ENCODE measurements at regions not wholly inside any gene's neighbourhood (a gene's known extent, or its start where the extent isn't known, plus 50 kb on each side); places are given as distances from the start of the nearest gene placed in this dataset.
"Not testable (repeated sequence)": the region's sequence is repeated elsewhere in the genome, so short reads cannot be mapped to it uniquely, and the experiment has no call there.

DNA sequence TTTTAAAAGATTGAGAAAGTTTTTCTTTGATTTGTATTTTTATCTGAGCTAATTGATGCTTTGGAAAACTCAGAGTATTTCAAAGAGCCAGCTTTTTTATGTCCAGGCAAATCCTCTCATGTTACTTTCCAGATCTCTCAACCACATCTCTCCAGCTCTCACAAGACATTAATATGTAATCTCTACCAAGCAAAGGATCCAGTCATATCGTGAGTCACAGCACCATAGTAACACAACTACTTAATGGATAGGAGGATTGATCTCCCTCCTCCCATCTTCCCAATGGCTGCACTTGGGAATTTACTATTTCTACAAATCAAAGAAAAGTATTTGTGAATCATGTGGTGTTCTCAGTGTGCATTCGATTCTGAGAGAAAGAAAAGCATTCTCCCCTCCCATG lies 63.3 kb downstream of the POU4F1 start:
- DNase-seq: no peak

DNA sequence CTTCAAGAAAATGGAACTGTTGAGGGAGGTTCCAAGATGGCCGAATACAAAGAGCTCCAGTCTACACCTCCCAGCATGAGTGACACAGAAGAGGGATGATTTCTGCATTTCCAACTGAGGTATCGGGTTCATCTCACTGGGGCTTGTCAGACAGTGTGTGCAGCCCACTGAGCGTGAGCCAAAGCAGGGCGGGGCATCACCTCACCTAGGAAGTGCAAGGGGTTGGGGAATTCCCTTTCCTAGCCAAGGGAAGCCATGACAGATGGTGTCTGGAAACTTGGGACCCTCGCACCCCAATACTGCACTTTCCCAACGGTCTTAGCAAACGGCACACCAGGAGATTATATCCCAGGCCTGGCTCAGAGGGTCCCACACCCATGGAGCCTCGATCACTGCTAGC lies 77.3 kb downstream of the POU4F1 start:
- DNase-seq: not testable (repeated sequence)

DNA sequence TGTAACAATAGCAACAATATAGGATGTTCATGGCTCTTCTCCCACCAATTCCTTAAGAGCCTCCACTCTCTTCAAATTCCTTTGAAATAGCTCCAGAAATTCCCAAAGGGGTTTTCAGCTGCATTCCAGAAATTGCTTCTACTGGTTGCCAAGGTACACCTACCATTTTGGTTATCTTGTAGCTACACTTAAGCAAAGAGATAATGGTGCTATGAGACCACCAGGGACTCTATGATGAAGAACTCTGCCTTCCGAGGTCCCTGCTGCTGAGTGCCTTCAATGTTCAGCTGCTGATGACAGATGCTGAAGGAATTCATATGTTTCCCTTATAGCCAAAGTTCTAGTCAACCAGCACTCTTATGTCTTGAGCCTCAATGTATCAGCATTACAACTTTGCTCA lies 78.4 kb downstream of the POU4F1 start:
- DNase-seq: no peak

DNA sequence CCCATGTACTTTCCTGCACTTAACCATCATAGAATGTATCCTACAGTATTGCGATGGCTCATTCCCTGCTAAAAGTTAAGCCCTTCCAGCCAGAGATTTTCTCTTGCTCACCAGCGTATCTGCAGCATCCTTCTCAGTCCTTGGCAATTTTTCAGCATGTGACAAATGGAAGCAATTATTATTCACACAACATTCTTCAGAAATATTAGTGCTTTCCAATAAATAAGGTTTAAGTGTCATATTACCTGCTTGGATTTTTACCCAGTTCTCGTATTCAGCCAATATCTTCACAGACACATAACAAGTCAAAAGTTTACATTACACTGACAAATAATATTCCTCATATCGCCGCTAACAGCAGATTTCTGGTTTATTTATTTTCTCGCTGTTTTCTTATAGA lies 82.3 kb downstream of the POU4F1 start:
- DNase-seq: no peak

DNA sequence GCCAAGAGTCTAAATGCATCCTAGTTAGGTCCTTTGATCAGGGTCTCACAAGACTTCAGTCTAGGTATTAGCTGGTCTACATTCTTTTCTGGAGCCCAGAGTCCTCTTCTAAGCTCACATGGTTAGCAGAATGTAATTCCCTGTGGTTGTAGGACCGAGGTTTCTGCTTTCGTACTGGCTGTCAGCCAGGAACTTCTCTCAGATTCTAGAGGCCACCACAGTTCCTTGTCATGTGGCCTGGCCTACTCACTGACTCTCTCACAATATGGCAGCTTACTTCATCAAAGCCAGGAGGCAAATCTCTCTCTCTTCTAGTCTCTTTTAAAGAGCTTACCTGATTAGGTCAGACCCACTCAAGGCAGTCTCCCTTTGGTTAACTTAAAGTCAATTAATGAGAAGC lies 82.9 kb downstream of the POU4F1 start:
- no peak for DNase-seq

DNA sequence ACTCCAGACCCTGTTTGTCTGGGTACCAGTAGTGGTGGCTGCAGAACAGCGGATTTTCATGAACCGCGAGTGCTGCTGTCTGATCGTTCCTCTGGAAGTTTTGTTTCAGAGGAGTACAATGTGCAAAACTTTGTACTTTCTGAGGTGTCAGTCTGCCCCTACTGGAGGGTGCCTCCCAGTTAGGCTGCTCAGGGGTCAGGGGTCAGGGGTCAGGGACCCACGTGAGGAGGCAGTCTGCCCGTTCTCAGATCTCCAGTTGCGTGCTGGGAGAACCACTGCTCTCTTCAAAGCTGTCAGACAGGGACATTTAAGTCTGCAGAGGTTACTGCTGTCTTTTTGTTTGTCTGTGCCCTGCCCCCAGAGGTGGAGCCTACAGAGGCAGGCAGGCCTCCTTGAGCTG lies 84.9 kb downstream of the POU4F1 start:
- not testable (repeated sequence) for DNase-seq

DNA sequence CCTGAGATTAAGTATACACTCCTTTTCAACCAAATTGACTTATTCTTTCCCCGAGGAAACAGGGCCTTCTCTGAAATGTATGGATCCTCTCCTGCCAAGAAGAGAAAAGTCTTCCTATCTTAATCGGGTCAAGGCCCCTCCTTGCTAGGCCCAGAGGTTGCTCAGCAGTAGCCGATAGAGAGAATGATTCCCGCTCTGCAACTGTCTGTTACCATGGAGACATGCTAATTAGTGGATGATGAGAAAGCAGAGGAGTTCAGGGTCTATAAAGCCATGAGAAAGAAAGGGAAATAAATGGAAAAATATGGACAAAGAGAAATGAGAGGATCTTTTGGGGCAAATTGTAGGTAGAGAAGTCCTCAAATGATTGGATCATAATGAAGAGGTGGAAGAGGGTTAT lies 103.5 kb downstream of the POU4F1 start:
- no peak for DNase-seq

DNA sequence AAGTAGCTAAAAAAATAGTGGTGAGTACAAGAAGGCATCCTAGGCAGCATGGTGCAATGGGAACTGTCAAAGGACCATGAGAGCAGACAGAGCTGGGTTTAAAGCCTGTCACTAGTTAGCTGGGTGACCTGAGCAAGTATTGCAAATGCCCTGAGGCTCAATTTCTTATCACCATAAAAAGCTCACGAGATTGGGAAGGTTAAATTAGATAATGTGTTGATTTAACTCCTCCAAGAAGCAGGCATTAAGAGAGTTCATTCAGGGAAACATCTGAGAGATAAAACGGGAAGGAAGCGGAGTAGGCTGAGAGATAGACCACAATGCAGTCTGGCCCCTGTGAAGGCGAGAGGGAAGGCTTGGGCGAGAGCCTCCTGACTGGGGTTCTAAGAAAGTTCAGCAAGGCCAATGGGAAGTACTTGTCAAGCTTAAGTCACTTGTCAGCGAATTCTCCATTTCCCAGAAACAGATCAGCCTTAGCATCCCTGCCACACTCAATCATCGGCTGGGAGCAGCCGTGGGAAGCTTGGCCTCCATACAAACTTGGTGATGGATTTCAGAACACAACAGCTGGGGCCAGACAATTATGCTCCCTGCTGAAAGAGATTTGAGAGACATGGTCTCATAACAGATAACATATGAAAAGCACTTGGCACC lies 105.5 kb downstream of the POU4F1 start:
- DNase-seq: no peak

DNA sequence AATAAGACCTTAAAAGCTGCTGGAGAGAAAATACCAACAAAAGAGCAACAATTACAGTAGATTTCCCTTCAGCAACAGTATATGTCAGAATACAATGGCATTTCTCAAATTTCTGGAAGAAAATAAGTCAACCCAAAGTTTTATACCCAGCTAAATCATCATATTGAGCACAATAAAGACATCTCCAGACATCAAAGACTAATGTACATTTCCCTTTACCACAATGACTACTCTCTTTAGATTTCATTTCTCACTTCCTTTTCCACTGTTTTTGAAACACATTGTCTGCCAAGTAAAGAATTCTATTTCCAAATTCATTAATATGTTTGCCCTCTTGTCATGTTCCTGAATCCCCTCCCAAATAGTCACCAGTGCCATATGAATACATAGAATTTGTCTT lies 111.4 kb downstream of the POU4F1 start:
- no peak for DNase-seq

DNA sequence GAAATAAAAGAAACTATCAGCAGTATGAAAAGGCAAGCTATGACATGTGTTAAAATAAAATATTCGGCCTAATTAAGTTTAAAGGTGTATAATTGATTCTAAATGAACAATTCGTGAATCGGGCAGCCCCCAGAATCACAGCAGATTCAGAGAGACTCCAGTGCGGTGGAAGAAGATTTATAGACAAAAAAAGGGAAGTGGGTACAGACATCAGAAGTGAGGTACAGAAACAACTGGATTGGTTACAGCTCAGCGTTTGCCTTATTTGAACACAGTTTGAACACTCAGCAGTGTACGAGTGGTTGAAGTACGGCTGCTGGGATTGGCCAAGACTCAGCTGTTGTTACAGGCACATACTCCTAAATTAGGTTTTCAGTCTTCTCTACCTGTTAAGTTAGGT lies 113.1 kb downstream of the POU4F1 start:
- DNase-seq: not testable (repeated sequence)

DNA sequence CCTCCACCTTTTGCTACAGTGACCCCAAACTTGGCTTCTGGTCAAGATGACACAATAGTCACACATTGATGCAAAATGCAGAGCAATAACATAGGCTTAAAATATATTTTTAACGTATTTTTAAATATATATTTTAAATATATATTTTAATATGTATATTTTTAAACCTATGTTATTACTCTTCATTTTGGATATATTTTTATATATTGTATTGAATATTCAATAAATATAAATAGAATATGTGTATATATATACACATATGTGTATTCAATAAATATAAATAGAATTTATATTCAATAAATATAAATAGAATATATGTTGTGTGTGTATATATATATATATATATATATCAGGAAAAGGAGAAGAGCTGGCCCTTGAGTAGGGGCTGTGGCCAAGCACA lies 115.6 kb downstream of the POU4F1 start:
- no peak for DNase-seq

DNA sequence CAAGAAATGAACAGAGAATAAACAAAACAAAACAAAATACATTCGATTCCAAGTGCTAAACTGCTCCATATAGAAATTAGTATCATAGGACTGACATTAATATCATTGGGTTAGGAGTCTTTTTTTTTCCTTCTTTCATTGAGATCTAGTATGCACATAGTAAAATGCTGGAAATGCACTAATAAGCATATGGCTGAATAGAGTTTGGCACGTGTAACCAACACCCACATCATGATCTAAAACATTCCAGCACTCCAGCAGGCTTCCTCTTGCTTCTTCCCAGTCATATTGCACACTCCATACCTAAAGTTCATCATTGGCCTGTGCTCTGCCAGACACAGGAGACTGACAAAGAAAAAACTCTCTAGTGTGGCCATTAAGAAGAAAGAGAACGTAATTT lies 117.5 kb downstream of the POU4F1 start:
- no peak for DNase-seq

DNA sequence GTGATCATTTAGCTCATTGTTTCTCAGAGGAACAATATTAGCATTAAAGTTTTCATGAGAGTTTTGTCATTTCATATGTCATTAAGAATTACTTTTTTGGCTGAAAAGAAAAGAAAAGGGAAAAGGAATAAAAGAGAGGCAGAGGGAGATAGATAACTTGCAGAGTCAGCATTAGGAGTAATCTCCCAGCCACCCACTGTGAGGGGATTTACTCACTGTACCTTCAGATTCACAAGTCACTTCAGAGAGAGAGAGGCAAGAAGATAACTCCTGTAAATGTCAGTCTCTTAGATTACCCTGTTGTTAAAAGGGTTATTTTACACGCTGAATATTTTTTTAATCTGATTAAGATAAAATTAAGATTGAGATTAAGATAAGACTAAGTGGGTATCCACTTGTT lies 125.2 kb downstream of the POU4F1 start:
- no peak for DNase-seq

DNA sequence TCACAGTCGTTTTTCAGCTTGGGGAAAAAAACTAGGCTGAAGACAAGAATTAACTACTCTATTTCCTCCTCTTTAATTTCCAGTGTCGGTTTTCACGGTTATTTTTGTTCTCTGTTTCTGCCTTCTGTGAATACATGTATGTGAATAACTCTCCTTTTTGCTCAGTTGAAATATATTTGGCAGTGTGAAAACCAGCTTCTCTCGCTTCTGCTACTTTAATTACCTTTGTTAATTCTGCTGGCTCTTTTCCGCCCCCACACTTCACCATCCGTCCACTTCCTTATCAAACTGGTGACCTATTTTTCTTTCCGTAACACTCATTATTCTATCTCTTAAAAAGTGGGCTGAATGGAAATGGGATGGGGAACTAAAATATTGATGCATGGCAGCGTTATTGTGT lies 126.4 kb downstream of the POU4F1 start:
- DNase-seq: no peak

DNA sequence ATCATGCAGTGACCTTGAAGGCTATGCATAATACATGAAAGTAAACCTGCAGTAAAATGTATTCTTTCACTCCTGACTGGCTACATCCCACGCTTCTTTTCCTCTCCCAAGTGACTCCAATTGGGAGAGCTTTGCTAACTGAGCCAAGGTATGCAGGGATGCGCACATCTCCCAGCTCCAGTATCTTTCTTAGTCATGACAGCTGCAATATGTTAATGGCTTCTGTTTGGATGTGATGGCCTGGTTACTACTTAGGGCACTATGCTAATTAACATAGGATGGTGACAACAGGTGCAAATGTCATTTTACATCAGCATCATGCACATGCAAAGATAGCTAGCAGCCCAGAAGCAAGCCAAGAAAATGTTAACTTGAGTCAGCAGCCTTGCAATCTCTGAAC lies 134.7 kb downstream of the POU4F1 start:
- no peak for DNase-seq

DNA sequence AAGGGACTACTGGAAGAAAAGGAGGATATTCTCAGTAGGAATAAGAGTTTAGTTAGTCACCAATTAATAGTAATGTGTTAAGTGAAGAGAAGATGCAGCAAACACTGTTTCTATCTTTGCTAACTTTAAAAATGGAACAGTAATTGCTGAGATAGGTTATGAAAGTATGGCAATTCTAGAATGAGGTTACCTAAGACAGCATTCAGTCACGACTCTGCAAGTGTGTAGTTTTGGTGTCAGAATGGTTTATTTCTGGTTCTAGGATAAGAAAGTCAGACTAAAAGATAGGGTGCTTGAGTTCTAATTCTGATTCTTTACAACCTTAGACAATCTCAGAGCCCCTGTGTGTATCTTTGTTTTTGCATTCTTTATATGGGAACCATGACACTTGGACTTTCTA lies 138.1 kb downstream of the POU4F1 start:
- no peak for DNase-seq

DNA sequence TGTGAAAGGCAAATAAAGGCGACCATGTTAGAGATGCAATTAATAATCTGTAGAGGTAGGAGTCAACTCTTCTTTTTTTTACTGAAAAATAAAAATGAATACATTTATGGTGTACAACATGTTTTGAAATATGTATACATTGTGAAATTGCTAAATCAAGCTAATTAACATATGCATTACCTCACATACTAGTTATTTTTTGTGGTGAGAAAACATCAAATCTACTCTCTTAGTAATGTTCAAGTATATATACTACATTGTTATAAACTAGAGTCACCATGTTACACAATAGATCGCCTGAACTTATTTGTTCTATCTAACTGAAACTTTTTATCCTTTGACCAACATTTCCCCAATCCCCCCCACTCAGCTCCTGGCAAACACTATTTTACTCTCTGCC lies 143.2 kb downstream of the POU4F1 start:
- no peak for DNase-seq

DNA sequence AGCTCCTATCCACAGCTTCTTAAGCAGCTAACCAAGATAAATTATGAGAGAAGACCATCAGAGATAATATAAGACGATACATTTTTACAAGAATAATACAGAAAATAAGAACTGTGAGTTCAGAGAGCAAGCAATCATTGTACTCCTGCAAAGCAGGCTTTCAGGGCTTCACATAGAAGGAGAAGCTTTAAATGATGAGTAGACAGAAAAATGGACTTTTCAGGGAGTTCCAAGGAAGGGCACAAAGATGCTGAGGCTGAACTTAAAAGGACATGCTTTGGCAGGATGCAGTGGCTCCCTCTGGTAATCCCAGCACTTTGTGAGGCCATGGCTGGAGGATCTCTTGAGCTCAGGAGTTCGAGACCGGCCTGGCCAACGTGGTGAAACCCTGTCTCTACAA lies 159.5 kb downstream of the POU4F1 start:
- DNase-seq: no peak

DNA sequence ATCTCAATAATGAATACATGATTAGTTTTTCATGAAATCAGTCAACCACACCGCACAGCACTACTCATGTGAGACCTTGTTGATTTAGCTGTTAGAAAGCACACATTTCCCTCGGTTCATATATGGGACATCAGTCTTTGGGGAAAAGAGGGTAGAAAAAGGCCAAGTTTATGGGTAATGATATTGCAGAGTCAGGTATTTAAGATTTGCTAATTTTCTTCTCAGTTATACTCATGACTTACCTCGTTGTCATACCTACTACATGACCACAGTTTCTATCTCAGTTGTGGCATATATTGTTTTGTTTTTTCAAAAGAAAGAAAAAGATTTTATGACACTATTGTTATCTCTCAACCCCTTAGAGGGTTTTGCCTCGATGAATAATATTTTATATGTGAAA lies 165.6 kb downstream of the POU4F1 start:
- DNase-seq: no peak

DNA sequence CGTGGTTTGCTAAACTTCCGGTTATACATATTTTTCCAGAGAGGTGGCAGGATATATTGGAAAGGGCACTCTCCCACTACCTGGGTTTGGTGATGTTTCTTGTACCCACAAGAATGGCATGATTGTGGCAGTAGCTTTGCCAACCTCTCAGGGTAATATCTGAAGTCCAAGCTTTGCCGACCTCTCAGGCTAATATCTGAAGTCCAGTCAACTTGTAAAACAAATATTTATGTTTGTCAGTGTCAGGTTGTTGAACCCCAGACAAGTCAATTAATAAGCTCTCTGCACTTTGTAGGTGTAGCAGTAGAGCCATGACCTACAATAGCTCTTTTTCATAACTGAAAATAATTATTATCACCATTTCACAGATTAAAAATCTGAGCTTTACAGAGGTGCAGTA lies 167.0 kb downstream of the POU4F1 start:
- no peak for DNase-seq

DNA sequence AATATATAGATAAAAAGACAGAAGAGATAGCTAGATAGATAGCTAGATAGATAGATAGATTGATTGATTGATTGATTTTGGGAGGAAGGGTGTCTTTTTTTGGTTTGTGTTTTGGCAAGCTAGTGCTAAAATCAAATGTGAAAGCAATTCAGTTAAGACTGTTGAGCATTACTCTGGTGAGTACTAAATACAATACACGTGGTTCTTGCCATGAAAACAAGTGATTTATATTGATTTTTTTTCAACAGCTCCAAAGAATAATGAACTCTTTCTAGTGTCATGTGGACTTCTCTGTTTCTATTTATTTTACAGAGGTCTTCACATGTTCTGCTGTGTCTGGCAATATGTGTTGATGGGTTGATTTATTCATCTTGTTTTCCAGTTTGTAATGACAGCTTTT lies 172.0 kb downstream of the POU4F1 start:
- no peak for DNase-seq

DNA sequence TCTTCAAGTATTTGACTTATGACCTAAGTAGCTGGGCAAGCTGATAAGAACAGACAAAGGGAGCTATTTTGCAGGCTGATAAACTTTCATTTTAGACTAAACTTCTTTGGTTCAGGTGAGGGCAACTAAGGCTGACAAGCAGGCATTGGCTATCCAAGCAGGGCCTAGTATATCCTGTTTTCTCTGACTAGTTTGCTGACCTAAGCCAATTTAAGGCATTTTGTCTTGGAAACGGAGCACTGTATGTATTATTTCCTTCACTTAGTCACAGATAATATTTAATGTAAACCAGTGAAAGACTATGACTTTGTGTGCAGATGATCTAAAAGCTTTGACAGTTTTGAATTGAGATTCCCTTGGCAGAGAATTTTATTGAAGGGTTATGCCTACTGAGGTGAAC lies 172.5 kb downstream of the POU4F1 start:
- DNase-seq: no peak

DNA sequence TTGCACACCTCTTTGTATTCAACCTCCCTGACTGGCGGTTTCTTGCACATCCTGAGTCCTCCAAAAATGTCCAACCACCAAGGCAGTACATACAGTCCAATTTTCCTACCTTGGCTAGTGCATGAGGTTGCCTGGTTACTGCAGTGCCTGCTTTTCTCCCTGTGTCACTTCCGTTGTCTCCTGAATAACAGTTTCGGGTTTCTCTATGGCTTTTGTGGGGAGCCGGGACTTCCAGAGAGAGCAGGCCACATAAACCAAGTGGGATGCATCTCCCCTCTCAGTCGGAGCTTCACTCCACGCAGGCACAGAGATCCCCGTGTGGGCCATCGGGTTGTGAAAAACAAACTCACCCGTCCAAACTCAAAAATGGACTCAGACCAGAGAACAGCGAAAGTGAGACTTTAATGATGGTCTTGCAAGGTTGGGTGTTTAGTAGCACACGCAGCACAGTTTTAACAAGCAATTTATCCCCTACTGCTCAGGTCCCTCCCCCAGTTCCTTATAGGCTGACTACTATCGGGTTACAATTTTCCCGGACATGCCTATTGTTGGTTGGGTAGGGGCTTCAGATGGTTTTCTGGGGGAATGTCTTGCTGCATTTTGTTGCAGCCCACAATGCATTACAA lies 173.1 kb downstream of the POU4F1 start:
- DNase-seq: no peak

DNA sequence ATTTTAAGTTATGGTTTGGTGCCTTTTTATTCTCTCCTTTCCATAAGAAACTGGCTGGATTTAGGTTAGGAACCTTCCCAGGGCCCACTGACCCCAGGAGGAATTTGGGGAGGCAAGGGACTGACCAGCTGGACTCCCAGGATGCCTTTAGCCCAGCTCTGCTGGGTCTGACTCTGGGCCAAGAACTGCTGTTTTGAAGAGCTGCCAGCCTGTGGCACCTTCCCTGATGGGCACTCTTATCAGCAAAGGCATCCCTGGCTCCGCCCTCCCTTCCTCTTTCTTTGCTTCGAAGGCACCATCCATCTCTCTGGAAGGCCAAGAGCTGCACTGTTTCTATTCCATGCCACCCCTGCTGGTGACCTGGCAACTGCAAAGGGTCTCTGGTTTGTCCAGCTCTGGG lies 174.7 kb downstream of the POU4F1 start:
- DNase-seq: no peak

DNA sequence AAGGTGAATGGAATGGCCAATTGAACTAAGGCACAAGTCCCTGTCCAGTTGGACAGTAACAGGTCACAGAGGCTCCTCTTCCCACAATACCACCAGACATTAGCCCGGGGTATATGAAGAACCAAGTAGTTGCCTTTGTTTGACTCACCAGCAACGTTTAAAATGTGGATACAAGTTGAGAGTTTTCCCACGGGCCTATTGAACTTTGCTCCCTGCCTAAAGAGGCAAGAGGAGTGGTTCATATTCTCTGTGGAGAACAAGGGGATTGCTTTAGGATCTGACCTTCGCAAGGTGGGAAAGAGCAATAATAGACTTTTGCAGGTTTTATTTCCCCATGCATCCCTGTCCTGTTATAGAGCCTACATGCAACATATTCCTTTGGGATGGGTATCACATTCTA lies 177.2 kb downstream of the POU4F1 start:
- no peak for DNase-seq
